DND-41 (cell line): ENCODE measurements at regions not wholly inside any gene's neighbourhood (a gene's known extent, or its start where the extent isn't known, plus 50 kb on each side); places are given as distances from the start of the nearest gene placed in this dataset.

Experiments used
- EZH2 ChIP-seq: IDR thresholded peaks from 3 replicates; pipeline ENCODE4 v1.6.1; 2012; ENCODE audit warnings: borderline replicate concordance, low read depth, mild to moderate bottlenecking, moderate library complexity, low read length, inconsistent platforms; ENCODE audit not compliant: severe bottlenecking
- TF ChIP-seq, protein P1 (sequence below): IDR thresholded peaks from 2 replicates; pipeline ENCODE4 v1.5.1; 2012; ENCODE audit warnings: borderline replicate concordance, low read length, moderate library complexity, mild to moderate bottlenecking; ENCODE audit not compliant: poor library complexity, severe bottlenecking; ENCODE audit errors: extremely low read depth

DNA sequence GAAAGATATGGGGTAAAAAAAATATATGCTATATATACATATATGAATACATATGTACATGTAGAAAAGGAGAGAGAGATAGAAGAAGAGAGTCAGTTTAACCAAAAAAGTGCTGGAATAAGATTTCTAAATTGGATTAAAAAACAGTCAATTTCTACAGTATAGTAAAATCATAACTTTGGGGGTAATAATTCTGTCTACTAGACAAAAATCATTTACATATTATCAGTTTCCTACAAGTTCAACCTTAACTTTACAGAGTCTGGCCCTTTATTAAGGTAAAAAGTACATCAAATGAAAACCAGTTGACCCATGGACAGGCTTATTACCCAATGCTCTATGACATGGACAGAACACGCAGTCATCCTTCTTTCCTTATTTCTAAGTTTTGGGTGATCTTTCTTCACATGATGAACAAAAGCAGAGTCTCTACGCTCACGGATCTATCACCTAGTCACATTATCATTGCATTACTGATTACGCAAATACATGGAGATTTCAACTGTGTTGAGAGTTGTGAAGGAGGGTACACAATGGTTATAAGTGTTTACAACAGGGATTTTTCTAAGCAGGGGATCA, 63.9 kb upstream of the SMIM36 start:
- TF ChIP-seq, protein P1, sequence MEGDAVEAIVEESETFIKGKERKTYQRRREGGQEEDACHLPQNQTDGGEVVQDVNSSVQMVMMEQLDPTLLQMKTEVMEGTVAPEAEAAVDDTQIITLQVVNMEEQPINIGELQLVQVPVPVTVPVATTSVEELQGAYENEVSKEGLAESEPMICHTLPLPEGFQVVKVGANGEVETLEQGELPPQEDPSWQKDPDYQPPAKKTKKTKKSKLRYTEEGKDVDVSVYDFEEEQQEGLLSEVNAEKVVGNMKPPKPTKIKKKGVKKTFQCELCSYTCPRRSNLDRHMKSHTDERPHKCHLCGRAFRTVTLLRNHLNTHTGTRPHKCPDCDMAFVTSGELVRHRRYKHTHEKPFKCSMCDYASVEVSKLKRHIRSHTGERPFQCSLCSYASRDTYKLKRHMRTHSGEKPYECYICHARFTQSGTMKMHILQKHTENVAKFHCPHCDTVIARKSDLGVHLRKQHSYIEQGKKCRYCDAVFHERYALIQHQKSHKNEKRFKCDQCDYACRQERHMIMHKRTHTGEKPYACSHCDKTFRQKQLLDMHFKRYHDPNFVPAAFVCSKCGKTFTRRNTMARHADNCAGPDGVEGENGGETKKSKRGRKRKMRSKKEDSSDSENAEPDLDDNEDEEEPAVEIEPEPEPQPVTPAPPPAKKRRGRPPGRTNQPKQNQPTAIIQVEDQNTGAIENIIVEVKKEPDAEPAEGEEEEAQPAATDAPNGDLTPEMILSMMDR, result no peak
- no peak for TF ChIP-seq EZH2
